Neural progenitor cell (in vitro differentiated cells): ENCODE measurements at regions not wholly inside any gene's neighbourhood (a gene's known extent, or its start where the extent isn't known, plus 50 kb on each side); places are given as distances from the start of the nearest gene placed in this dataset.

ENCODE experiments used
- DNase-seq: peaks from one replicate; pipeline ENCODE4 v3.0.0-alpha.2; 2016; ENCODE audit warnings: low spot score
- H2AFZ ChIP-seq: fragments of 200-600 bp; sonication (generic); replicated peaks from 2 replicates; pipeline ENCODE4 v1.6.1; 2016; ENCODE audit warnings: antibody characterized with exemption
- H3F3A ChIP-seq: fragments of 200-600 bp; sonication (generic); 2 replicates; pipeline ENCODE4 v1.6.1; 2016; ENCODE audit warnings: antibody characterized with exemption, low read depth
- H3K27ac ChIP-seq: fragments of 200-600 bp; sonication (generic); 2 replicates; pipeline ENCODE4 v1.5.1; 2016; ENCODE audit warnings: mild to moderate bottlenecking
- H3K27me3 ChIP-seq: fragments of 200-600 bp; sonication (generic); 2 replicates; pipeline ENCODE4 v1.6.1; 2016; ENCODE audit warnings: mild to moderate bottlenecking, moderate library complexity
- H3K36me3 ChIP-seq: fragments of 200-600 bp; sonication (generic); 2 replicates; pipeline ENCODE4 v1.5.1; 2016
- H3K4me1 ChIP-seq: fragments of 200-600 bp; sonication (generic); 2 replicates; pipeline ENCODE4 v1.6.1; 2016; ENCODE audit warnings: mixed run types
- H3K4me2 ChIP-seq: fragments of 200-600 bp; sonication (generic); 2 replicates; pipeline ENCODE4 v1.6.1; 2016
- H3K4me3 ChIP-seq: fragments of 200-600 bp; sonication (generic); 2 replicates; pipeline ENCODE4 v1.5.1; 2016
- H3K79me2 ChIP-seq: fragments of 200-600 bp; sonication (generic); 2 replicates; pipeline ENCODE4 v1.6.1; 2016; ENCODE audit warnings: low read depth
- H3K9ac ChIP-seq: fragments of 200-600 bp; sonication (generic); 2 replicates; pipeline ENCODE4 v1.6.1; 2016
- H3K9me3 ChIP-seq: fragments of 200-600 bp; sonication (generic); 2 replicates; pipeline ENCODE4 v1.5.1; 2016; ENCODE audit warnings: low read depth
- H4K20me1 ChIP-seq: fragments of 200-600 bp; sonication (generic); 2 replicates; pipeline ENCODE4 v1.6.1; 2016; ENCODE audit warnings: low read depth
- H3K27ac Mint-ChIP-seq: 3 replicates; pipeline ENCODE4 v1.8.0; 2021; ENCODE audit warnings: mixed read lengths
- H3K27me3 Mint-ChIP-seq: 2 replicates; pipeline ENCODE4 v1.8.0; 2022; ENCODE audit warnings: low read depth, mild to moderate bottlenecking, inconsistent platforms, moderate library complexity, mixed read lengths; ENCODE audit not compliant: insufficient read depth
- H3K36me3 Mint-ChIP-seq: 3 replicates; pipeline ENCODE4 v1.8.0; 2021; ENCODE audit warnings: mixed read lengths
- H3K4me1 Mint-ChIP-seq: 3 replicates; pipeline ENCODE4 v1.8.0; 2021; ENCODE audit warnings: mixed read lengths
- H3K4me3 Mint-ChIP-seq: 3 replicates; pipeline ENCODE4 v1.8.0; 2021; ENCODE audit warnings: mild to moderate bottlenecking, moderate library complexity, mixed read lengths
- H3K9me3 Mint-ChIP-seq: 3 replicates; pipeline ENCODE4 v1.8.0; 2020; ENCODE audit warnings: mixed read lengths
- EZH2 ChIP-seq: fragments of 200-600 bp; sonication (generic); IDR thresholded peaks from 2 replicates; pipeline ENCODE4 v1.6.1; 2017; ENCODE audit warnings: antibody characterized with exemption, mild to moderate bottlenecking, moderate library complexity
- EZH2phosphoT487 ChIP-seq: fragments of 200-600 bp; sonication (generic); IDR thresholded peaks from 2 replicates; pipeline ENCODE4 v1.6.1; 2017; ENCODE audit warnings: antibody characterized with exemption
- TF ChIP-seq, protein P1 (sequence below): fragments of 200-600 bp; sonication (generic); IDR thresholded peaks from 2 replicates; pipeline ENCODE4 v1.5.1; 2017; ENCODE audit warnings: antibody characterized with exemption, mild to moderate bottlenecking

DNA sequence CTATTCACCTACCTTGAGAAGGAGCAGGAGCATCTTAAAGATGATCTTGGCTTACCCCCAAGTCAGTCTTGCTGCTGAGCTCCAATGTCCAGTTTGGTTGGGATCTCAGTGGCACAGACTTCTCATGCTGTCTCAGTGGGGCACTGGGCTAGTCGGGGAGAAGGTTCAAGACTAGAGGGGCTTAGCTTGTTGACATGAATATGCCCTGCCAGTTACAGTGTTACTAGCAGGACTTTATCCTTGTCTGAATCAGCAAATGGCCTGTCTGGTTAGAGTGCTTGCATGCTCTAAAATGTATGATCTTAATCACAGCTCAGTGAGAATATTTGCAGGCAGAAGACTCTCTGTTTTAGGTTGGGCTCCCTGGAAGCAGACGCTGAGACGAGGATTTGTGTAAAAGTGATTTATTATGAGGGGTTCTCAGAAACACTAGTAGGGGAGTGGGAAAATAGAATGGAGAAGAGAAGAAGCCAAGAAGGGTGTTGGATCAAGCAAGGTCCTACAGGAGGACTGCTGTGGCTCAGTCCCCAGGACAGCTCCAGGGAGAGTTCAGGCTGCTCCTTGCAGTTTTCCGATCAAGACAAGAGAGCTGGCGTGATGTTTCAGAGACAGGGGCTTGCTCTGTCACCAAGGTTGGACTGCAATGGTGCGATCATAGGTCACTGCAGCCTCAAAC lies 150.4 kb upstream of the HS3ST2 start:
- Histone ChIP-seq H3K27me3 (no peaks in the 10 kb centered on the region), H3K9me3 (no peaks in the 10 kb centered on the region), H3K9ac (no peak overlapping the region), H4K20me1 (no peaks in the 10 kb centered on the region), H3F3A (no peaks in the 10 kb centered on the region), H3K27ac (no peak overlapping the region), H2AFZ (no peak overlapping the region), H3K4me3 (no peak overlapping the region), H3K4me1 (no peaks in the 10 kb centered on the region), H3K79me2 (no peaks in the 10 kb centered on the region), H3K4me2 (no peak overlapping the region), H3K36me3 (no peaks in the 10 kb centered on the region)
- Mint-ChIP-seq H3K9me3 (peaks cover 2% of the 10 kb centered on the region), H3K36me3 (no peaks in the 10 kb centered on the region), H3K4me1 (no peaks in the 10 kb centered on the region), H3K27ac (no peak overlapping the region), H3K4me3 (no peak overlapping the region), H3K27me3 (no peaks in the 10 kb centered on the region)
- no peak for DNase-seq
- TF ChIP-seq EZH2phosphoT487 (no peak), EZH2 (no peak)
- TF ChIP-seq, protein P1, sequence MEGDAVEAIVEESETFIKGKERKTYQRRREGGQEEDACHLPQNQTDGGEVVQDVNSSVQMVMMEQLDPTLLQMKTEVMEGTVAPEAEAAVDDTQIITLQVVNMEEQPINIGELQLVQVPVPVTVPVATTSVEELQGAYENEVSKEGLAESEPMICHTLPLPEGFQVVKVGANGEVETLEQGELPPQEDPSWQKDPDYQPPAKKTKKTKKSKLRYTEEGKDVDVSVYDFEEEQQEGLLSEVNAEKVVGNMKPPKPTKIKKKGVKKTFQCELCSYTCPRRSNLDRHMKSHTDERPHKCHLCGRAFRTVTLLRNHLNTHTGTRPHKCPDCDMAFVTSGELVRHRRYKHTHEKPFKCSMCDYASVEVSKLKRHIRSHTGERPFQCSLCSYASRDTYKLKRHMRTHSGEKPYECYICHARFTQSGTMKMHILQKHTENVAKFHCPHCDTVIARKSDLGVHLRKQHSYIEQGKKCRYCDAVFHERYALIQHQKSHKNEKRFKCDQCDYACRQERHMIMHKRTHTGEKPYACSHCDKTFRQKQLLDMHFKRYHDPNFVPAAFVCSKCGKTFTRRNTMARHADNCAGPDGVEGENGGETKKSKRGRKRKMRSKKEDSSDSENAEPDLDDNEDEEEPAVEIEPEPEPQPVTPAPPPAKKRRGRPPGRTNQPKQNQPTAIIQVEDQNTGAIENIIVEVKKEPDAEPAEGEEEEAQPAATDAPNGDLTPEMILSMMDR, result no peak

DNA sequence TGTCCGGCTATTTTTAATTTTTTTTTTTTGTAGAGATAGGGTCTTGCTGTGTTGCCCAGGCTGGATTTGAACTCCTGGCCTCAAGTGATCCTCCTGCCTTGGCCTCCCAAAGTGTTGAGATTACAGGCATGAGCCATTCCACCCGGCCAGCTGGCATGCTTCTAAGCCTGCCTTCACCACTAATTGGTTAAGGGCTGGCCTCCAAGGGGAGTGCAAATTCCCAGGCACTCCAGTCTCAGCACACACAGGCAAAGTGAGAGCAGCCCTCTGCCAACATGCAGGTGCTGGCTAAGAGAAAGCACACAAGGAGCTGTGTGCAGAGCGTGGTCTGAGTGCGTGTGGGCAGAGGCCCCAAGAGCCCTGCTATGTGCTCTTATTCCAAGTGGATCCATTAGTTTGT lies 149.8 kb upstream of the HS3ST2 start:
- Mint-ChIP-seq H3K27me3 (no peaks in the 10 kb centered on the region), H3K4me3 (no peak overlapping the region), H3K9me3 (peaks cover 2% of the 10 kb centered on the region), H3K4me1 (no peaks in the 10 kb centered on the region), H3K36me3 (no peaks in the 10 kb centered on the region), H3K27ac (no peak overlapping the region)
- Histone ChIP-seq H3K36me3 (no peaks in the 10 kb centered on the region), H3K4me3 (no peak overlapping the region), H3K4me1 (no peaks in the 10 kb centered on the region), H3K27ac (no peak overlapping the region), H4K20me1 (no peaks in the 10 kb centered on the region), H2AFZ (no peak overlapping the region), H3F3A (peaks cover 3% of the 10 kb centered on the region), H3K79me2 (no peaks in the 10 kb centered on the region), H3K4me2 (no peak overlapping the region), H3K9me3 (no peaks in the 10 kb centered on the region), H3K27me3 (no peaks in the 10 kb centered on the region), H3K9ac (no peak overlapping the region)
- no peak for DNase-seq
- TF ChIP-seq, protein P1, result no peak
- TF ChIP-seq EZH2phosphoT487 (no peak), EZH2 (no peak)

DNA sequence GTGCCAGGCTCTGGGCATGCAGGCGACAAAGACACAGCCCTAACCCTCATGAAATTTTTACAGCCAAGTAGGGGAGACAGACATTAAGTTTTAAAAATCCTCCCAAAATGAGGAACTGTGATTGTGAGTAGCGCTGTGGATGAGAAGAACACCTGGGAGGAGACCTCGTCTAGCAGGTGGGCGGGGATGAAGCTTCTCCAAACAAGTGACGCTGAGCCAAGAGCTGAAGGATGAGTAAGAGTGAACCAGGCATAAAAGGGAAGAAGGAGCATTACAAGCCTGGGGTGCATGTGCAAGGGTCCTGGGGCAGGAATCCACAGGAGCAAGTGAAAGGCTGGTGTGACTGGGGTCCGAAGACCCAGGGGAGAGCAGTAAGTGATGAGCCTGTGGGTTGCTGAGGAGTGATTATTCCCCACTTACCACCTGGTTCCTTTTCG lies 149.4 kb upstream of the HS3ST2 start:
- Mint-ChIP-seq H3K9me3 (peaks cover 2% of the 10 kb centered on the region), H3K36me3 (no peaks in the 10 kb centered on the region), H3K4me3 (no peak overlapping the region), H3K27me3 (no peaks in the 10 kb centered on the region), H3K27ac (no peak overlapping the region), H3K4me1 (no peaks in the 10 kb centered on the region)
- no peak overlapping the region for H3K27ac ChIP-seq
- H3K4me1 ChIP-seq, result no peaks in the 10 kb centered on the region
- peaks cover 3% of the 10 kb centered on the region for H3F3A ChIP-seq
- no peaks in the 10 kb centered on the region for H3K27me3 ChIP-seq
- no peak for DNase-seq
- no peak overlapping the region for H3K4me3 ChIP-seq
- no peak overlapping the region for H2AFZ ChIP-seq
- no peaks in the 10 kb centered on the region for H3K79me2 ChIP-seq
- TF ChIP-seq, protein P1, result no peak
- TF ChIP-seq EZH2, result no peak
- no peak for TF ChIP-seq EZH2phosphoT487
- H3K36me3 ChIP-seq, result no peaks in the 10 kb centered on the region
- no peaks in the 10 kb centered on the region for H3K9me3 ChIP-seq
- H4K20me1 ChIP-seq, result no peaks in the 10 kb centered on the region
- no peak overlapping the region for H3K4me2 ChIP-seq
- H3K9ac ChIP-seq, result no peak overlapping the region
